Panc1 (cell line): ENCODE measurements at regions not wholly inside any gene's neighbourhood (a gene's known extent, or its start where the extent isn't known, plus 50 kb on each side); places are given as distances from the start of the nearest gene placed in this dataset.
A peak's percentile ranks its signal among the peaks of the same experiment; 100 is the strongest.

Experiments used
- ATAC-seq: fragments of 200-7000 bp; cut with Tn5 transposase; 2 replicates; pipeline ENCODE4 v1.9.1; 2020; ENCODE audit warnings: mild to moderate bottlenecking, moderate library complexity
- BruUV-seq: library from RNA; stranded (reverse); fragments of 400-500 nt; replicated peaks from 2 replicates; lab custom pipeline; 2021; lab: Mats Ljungman, UMichigan
- CTCF ChIA-PET: fragments of 300-600 bp; sonication (Branson Sonifier 250); formaldehyde crosslinking; loops from one replicate; lab custom pipeline; 2022; ENCODE audit warnings: antibody characterized with exemption; lab: Charles Lee
- POLR2A ChIA-PET: fragments of 300-600 bp; sonication (Branson Sonifier 250); formaldehyde crosslinking; loops from one replicate; lab custom pipeline; 2022; ENCODE audit warnings: antibody characterized with exemption; lab: Charles Lee
- DNase-seq: peaks from one replicate; pipeline ENCODE4 v3.0.0-alpha.2; 2010; ENCODE audit warnings: low read depth, low spot score
- H3K27ac ChIP-seq: 2 replicates; pipeline ENCODE4 v1.5.1; 2011; ENCODE audit warnings: mild to moderate bottlenecking, low read length, inconsistent platforms
- H3K27me3 ChIP-seq: fragments of 200-500 bp; sonication (Bioruptor generic); 2 replicates; pipeline ENCODE4 v1.6.0; 2014; ENCODE audit warnings: low read length, inconsistent platforms; ENCODE audit not compliant: control insufficient read depth, insufficient read depth
- H3K36me3 ChIP-seq: fragments of 200-500 bp; sonication (Bioruptor generic); 2 replicates; pipeline ENCODE4 v1.5.1; 2014; ENCODE audit warnings: inconsistent platforms, mild to moderate bottlenecking, low read length, moderate library complexity; ENCODE audit not compliant: control insufficient read depth, insufficient read depth
- H3K4me1 ChIP-seq: 2 replicates; pipeline ENCODE4 v1.5.1; 2011; ENCODE audit warnings: inconsistent platforms, mild to moderate bottlenecking, low read length, moderate library complexity; ENCODE audit not compliant: control insufficient read depth, insufficient read depth
- H3K4me3 ChIP-seq, 2 experiments: 2 replicates each; pipeline ENCODE4 v1.5.1; 2011 to 2012; ENCODE audit warnings: low read depth in 2 of 2, low read length in 2 of 2, mild to moderate bottlenecking in 2 of 2, inconsistent platforms in 1 of 2, moderate library complexity in 1 of 2
- H3K9me3 ChIP-seq: fragments of 200-500 bp; sonication (Bioruptor generic); 2 replicates; pipeline ENCODE4 v1.5.1; 2014; ENCODE audit warnings: low read depth, mild to moderate bottlenecking, inconsistent platforms, low read length, moderate library complexity; ENCODE audit not compliant: control insufficient read depth, insufficient read depth
- CTCF ChIP-seq: fragments of 450-650 bp; IDR thresholded peaks from 2 replicates; pipeline ENCODE4 v1.5.1; 2017; ENCODE audit warnings: mild to moderate bottlenecking
- POLR2AphosphoS5 ChIP-seq: IDR thresholded peaks from 2 replicates; pipeline ENCODE4 v1.6.1; 2012; ENCODE audit warnings: mild to moderate bottlenecking, low read depth, low read length, moderate library complexity
- REST ChIP-seq, 2 experiments: IDR thresholded peaks; 2 replicates each; pipeline ENCODE4 v1.6.1; 2011 to 2012; ENCODE audit warnings: low read depth in 2 of 2, control low read depth in 1 of 2, low read length in 1 of 2, mild to moderate bottlenecking in 1 of 2, moderate library complexity in 1 of 2; ENCODE audit not compliant: insufficient read depth in 1 of 2
- SIN3A ChIP-seq: IDR thresholded peaks from 2 replicates; pipeline ENCODE4 v1.6.1; 2012; ENCODE audit warnings: low read depth, mild to moderate bottlenecking, low read length, moderate library complexity, borderline replicate concordance; ENCODE audit not compliant: insufficient read depth
- TCF7L2 ChIP-seq: IDR thresholded peaks from 2 replicates; pipeline ENCODE4 v1.6.1; 2011; ENCODE audit warnings: mild to moderate bottlenecking, low read depth, low read length, inconsistent platforms
- in situ Hi-C: cut with HindIII; loops from 2 replicates; pipeline ENCODE4 v1.10.0; 2016; ENCODE audit warnings: low sequenced_read_pairs, low pct_unique_long_range_greater_than_20kb
- intact Hi-C: fragments of 100-400 bp; cut with micrococcal nuclease; formaldehyde crosslinking; loops from one replicate; pipeline ENCODE4 v1.10.0; 2022; ENCODE audit not compliant: unreplicated experiment

GRCh38 chr14:76958980-76959710, 69.4 kb downstream of the IRF2BPL start:
- DNase-seq (no peak), ATAC-seq (no peak; the same call in 1 of the 2 replicates)
- in situ Hi-C loops (no loop called here), intact Hi-C loops (loop anchor here (2.0 to 5.0 kb wide), 3 partner anchors 42 to 108 kb away; no protein-coding TSS in a partner anchor)
- Histone ChIP-seq H3K36me3 (no peaks in the 10 kb centered on the region), H3K27me3 (no peaks in the 10 kb centered on the region), H3K4me3 (no peak overlapping the region), H3K9me3 (no peaks in the 10 kb centered on the region), H3K4me1 (peaks cover 72% of the 10 kb centered on the region), H3K27ac (peak overlapping the region; percentile 98)
- TF ChIP-seq SIN3A, result no peak
- no peak for TF ChIP-seq CTCF
- no peak for TF ChIP-seq TCF7L2
- TF ChIP-seq REST (IDR thresholded peaks at IDR 0.05; ENCODE audit: insufficient read depth in 1 of 2, low read depth in 2 of 2, low read length in 1 of 2), result no peak
- TF ChIP-seq POLR2AphosphoS5, result no peak
- CTCF ChIA-PET, result interaction anchor here (0.6 kb wide), 1 partner anchor 118 kb away, joined by 4 read pairs; no protein-coding TSS in a partner anchor
- BruUV-seq, result no TSS peak
- POLR2A ChIA-PET, result interaction anchor here (0.6 kb wide), 1 partner anchor 74 kb away, joined by 5 read pairs; no protein-coding TSS in a partner anchor

GRCh38 chr14:76958020-76958979, 70.2 kb downstream of the IRF2BPL start:
- intact Hi-C loops, result loop anchor here (2.0 to 5.0 kb wide), 3 partner anchors 41 to 109 kb away; no protein-coding TSS in a partner anchor

More at GRCh38 chr14:76958020-76958979, 70.2 kb downstream of the IRF2BPL start:
- in situ Hi-C loops, result no loop called here
- BruUV-seq, result no TSS peak
- Histone ChIP-seq H3K4me3 (no peak overlapping the region), H3K4me1 (peaks cover 75% of the 10 kb centered on the region), H3K9me3 (no peaks in the 10 kb centered on the region), H3K27me3 (no peaks in the 10 kb centered on the region), H3K27ac (peak overlapping the region; percentile 98), H3K36me3 (no peaks in the 10 kb centered on the region)
- TF ChIP-seq CTCF (no peak), SIN3A (no peak), REST (IDR thresholded peaks at IDR 0.05; ENCODE audit: insufficient read depth in 1 of 2, low read depth in 2 of 2, low read length in 1 of 2) (no peak)
- ChIA-PET CTCF (no interaction called here), POLR2A (no interaction called here)
- DNase-seq (no peak), ATAC-seq (no peak)
